H1 (cell line): ENCODE measurements at regions not wholly inside any gene's neighbourhood (a gene's known extent, or its start where the extent isn't known, plus 50 kb on each side); places are given as distances from the start of the nearest gene placed in this dataset.

Experiments
- CTCF ChIA-PET: fragments of 300-600 bp; sonication (Branson Sonifier 250); formaldehyde crosslinking; loops from one replicate; lab custom pipeline; 2021; ENCODE audit not compliant: partially characterized antibody; lab: Charles Lee
- POLR2A ChIA-PET: fragments of 300-600 bp; sonication (Branson Sonifier 250); formaldehyde crosslinking; loops from one replicate; lab custom pipeline; 2021; ENCODE audit warnings: inconsistent platforms; ENCODE audit not compliant: partially characterized antibody; lab: Charles Lee
- DNase-seq, 2 experiments: peaks; one replicate each; pipeline versions ENCODE4 v3.0.0 to v3.0.0-alpha.2; 2010 to 2022; ENCODE audit warnings: low spot score in 2 of 2, low read depth in 1 of 2, mixed read lengths in 1 of 2
- FAIRE-seq: peaks from 2 replicates; lab custom pipeline; 2011; peaks lifted over from hg19 to GRCh38; lab: Jason Lieb, UNC
- H2AFZ ChIP-seq: 2 replicates; pipeline ENCODE4 v1.8.1; 2012; ENCODE audit warnings: low read length, inconsistent platforms
- H2AK5ac ChIP-seq: 2 replicates; pipeline ENCODE4 v1.6.1; 2013; ENCODE audit warnings: low read depth, low read length
- H2BK120ac ChIP-seq: replicated peaks from 2 replicates; pipeline ENCODE3; 2013; ENCODE audit warnings: low read depth, low read length, inconsistent platforms
- H2BK12ac ChIP-seq: 2 replicates; pipeline ENCODE4 v1.6.1; 2013; ENCODE audit warnings: low read depth, low read length
- H2BK15ac ChIP-seq: 2 replicates; pipeline ENCODE4 v1.6.1; 2013; ENCODE audit warnings: low read length
- H2BK20ac ChIP-seq: 2 replicates; pipeline ENCODE4 v1.6.1; 2013; ENCODE audit warnings: low read length
- H2BK5ac ChIP-seq: 2 replicates; pipeline ENCODE4 v1.6.1; 2013; ENCODE audit warnings: low read depth, low read length
- H3K14ac ChIP-seq: 2 replicates; pipeline ENCODE4 v1.6.1; 2013; ENCODE audit warnings: inconsistent platforms; ENCODE audit not compliant: insufficient read length
- H3K18ac ChIP-seq: 2 replicates; pipeline ENCODE4 v1.6.1; 2013; ENCODE audit warnings: low read length; ENCODE audit errors: extremely low read depth
- H3K23ac ChIP-seq: 2 replicates; pipeline ENCODE4 v1.6.1; 2013; ENCODE audit warnings: inconsistent platforms; ENCODE audit not compliant: insufficient read length
- H3K23me2 ChIP-seq: 2 replicates; pipeline ENCODE4 v1.6.1; 2013; ENCODE audit warnings: low read depth, low read length
- H3K27ac ChIP-seq: 2 replicates; pipeline ENCODE4 v1.6.1; 2011; ENCODE audit warnings: low read depth, low read length, inconsistent platforms
- H3K27me3 ChIP-seq, 4 experiments: replicated peaks in 1 of 4; 1 replicate in 1 of 4; 2 replicates in 3 of 4; pipeline versions ENCODE4 v1.6.1 to v1.8.1; 2011 to 2013; ENCODE audit warnings: low read length in 3 of 4, mild to moderate bottlenecking in 3 of 4, inconsistent platforms in 2 of 4, mixed read lengths in 2 of 4, moderate library complexity in 1 of 4; ENCODE audit not compliant: control insufficient read depth in 3 of 4, insufficient read depth in 3 of 4; ENCODE audit errors: extremely low read depth in 1 of 4
- H3K36me3 ChIP-seq, 4 experiments: 2 replicates each; pipeline versions ENCODE4 v1.6.1 to v1.8.1; 2011 to 2013; ENCODE audit warnings: mild to moderate bottlenecking in 4 of 4, low read length in 3 of 4, moderate library complexity in 2 of 4, control low read depth in 1 of 4, inconsistent platforms in 1 of 4; ENCODE audit not compliant: insufficient read depth in 4 of 4, control insufficient read depth in 2 of 4
- H3K4ac ChIP-seq: replicated peaks from 2 replicates; pipeline ENCODE3; 2013; ENCODE audit warnings: low read length, low read depth, mixed read lengths, inconsistent platforms; ENCODE audit not compliant: insufficient read length
- H3K4me1 ChIP-seq, 4 experiments: replicated peaks in 1 of 4; 1 replicate in 1 of 4; 2 replicates in 3 of 4; pipeline versions ENCODE4 v1.6.1 to v1.8.1; 2011 to 2013; ENCODE audit warnings: low read length in 3 of 4, inconsistent platforms in 2 of 4, mixed read lengths in 1 of 4; ENCODE audit not compliant: insufficient read depth in 4 of 4, control insufficient read depth in 3 of 4
- H3K4me2 ChIP-seq, 2 experiments: 2 replicates each; pipeline versions ENCODE4 v1.6.1 to v1.8.1; 2011 to 2013; ENCODE audit warnings: low read depth in 2 of 2, low read length in 2 of 2, control low read depth in 1 of 2, inconsistent platforms in 1 of 2, mild to moderate bottlenecking in 1 of 2; ENCODE audit not compliant: insufficient read depth in 1 of 2
- H3K4me3 ChIP-seq, 4 experiments: fragments of 200-600, 300-600 bp in 1 of 4; sonication (generic), shearing (Covaris generic), sonication (Bioruptor Twin) in 1 of 4; 2 replicates each; pipeline versions ENCODE4 v1.5.1 to v1.8.1; 2011 to 2016; ENCODE audit warnings: low read length in 4 of 4, low read depth in 3 of 4, control low read depth in 2 of 4, inconsistent platforms in 2 of 4, mild to moderate bottlenecking in 2 of 4, mixed read lengths in 1 of 4, moderate library complexity in 1 of 4; ENCODE audit not compliant: insufficient read depth in 2 of 4; ENCODE audit errors: extremely low read depth in 1 of 4
- H3K56ac ChIP-seq: replicated peaks from 2 replicates; pipeline ENCODE3; 2013; ENCODE audit warnings: low read depth, mild to moderate bottlenecking, mixed read lengths, low read length, inconsistent platforms; ENCODE audit not compliant: insufficient read length
- H3K79me1 ChIP-seq: 2 replicates; pipeline ENCODE4 v1.6.1; 2013; ENCODE audit warnings: low read depth, low read length, control low read depth
- H3K79me2 ChIP-seq, 2 experiments: 2 replicates each; pipeline versions ENCODE4 v1.6.1 to v1.8.1; 2012 to 2013; ENCODE audit warnings: low read length in 2 of 2, mild to moderate bottlenecking in 2 of 2, inconsistent platforms in 1 of 2; ENCODE audit not compliant: insufficient read depth in 2 of 2, control insufficient read depth in 1 of 2
- H3K9ac ChIP-seq, 4 experiments: replicated peaks in 1 of 4; 1 replicate in 1 of 4; 2 replicates in 3 of 4; pipeline versions ENCODE4 v1.6.1 to v1.8.1; 2011 to 2013; ENCODE audit warnings: low read depth in 3 of 4, low read length in 3 of 4, control low read depth in 2 of 4, mild to moderate bottlenecking in 2 of 4, moderate library complexity in 2 of 4, inconsistent platforms in 1 of 4; ENCODE audit errors: extremely low read depth in 1 of 4
- H3K9me3 ChIP-seq, 2 experiments: 2 replicates each; pipeline versions ENCODE4 v1.6.1 to v1.8.1; 2012 to 2013; ENCODE audit warnings: mild to moderate bottlenecking in 2 of 2, moderate library complexity in 2 of 2, control low read depth in 1 of 2, inconsistent platforms in 1 of 2, low read depth in 1 of 2, low read length in 1 of 2, mixed read lengths in 1 of 2; ENCODE audit not compliant: insufficient read depth in 2 of 2
- H4K20me1 ChIP-seq, 2 experiments: replicated peaks in 1 of 2; 2 replicates each; pipeline versions ENCODE3 to v1.8.1; 2011 to 2013; ENCODE audit warnings: inconsistent platforms in 2 of 2, low read length in 2 of 2, mild to moderate bottlenecking in 1 of 2; ENCODE audit not compliant: insufficient read depth in 2 of 2, control insufficient read depth in 1 of 2
- H4K5ac ChIP-seq: 2 replicates; pipeline ENCODE4 v1.6.1; 2013; ENCODE audit warnings: low read length, low read depth, mixed read lengths, inconsistent platforms; ENCODE audit not compliant: insufficient read length
- H4K8ac ChIP-seq: 2 replicates; pipeline ENCODE4 v1.8.0; 2013; ENCODE audit warnings: mild to moderate bottlenecking, moderate library complexity, low read length, inconsistent platforms; ENCODE audit not compliant: insufficient read depth; ENCODE audit errors: extremely low read depth
- H4K91ac ChIP-seq: replicated peaks from 2 replicates; pipeline ENCODE3; 2013; ENCODE audit warnings: low read length, mixed read lengths, inconsistent platforms; ENCODE audit not compliant: insufficient read length
- ATF2 ChIP-seq: IDR thresholded peaks from 2 replicates; pipeline ENCODE4 v1.6.1; 2012; ENCODE audit warnings: low read length, inconsistent platforms
- CBX8 ChIP-seq: fragments of 300-800, 300-1000 bp; sonication (generic); IDR thresholded peaks from 2 replicates; pipeline ENCODE4 v1.7.1; 2016; ENCODE audit warnings: low read depth, low read length, borderline replicate concordance
- GTF2F1 ChIP-seq: IDR thresholded peaks from 2 replicates; pipeline ENCODE4 v1.6.1; 2012; ENCODE audit warnings: low read depth, low read length, improper control_type of control experiment, borderline replicate concordance
- HDAC2 ChIP-seq, 2 experiments: fragments of 300-600 bp in 1 of 2; sonication (generic) in 1 of 2; IDR thresholded peaks; 2 replicates each; pipeline ENCODE4 v1.6.1; 2011 to 2012; ENCODE audit warnings: low read depth in 2 of 2, low read length in 2 of 2, mild to moderate bottlenecking in 2 of 2, moderate library complexity in 2 of 2, borderline replicate concordance in 1 of 2, inconsistent platforms in 1 of 2
- KDM5A ChIP-seq: fragments of 200-600 bp; IDR thresholded peaks from 2 replicates; pipeline ENCODE4 v1.7.1; 2012; ENCODE audit warnings: mild to moderate bottlenecking, low read length, inconsistent platforms, mixed read lengths
- PHF8 ChIP-seq: fragments of 200-600 bp; sonication (generic); conservative IDR thresholded peaks from 2 replicates; pipeline ENCODE4 v1.7.1; 2012; ENCODE audit warnings: low read depth, mild to moderate bottlenecking, inconsistent platforms, low read length, moderate library complexity
- RXRA ChIP-seq: IDR thresholded peaks from 2 replicates; pipeline ENCODE4 v1.6.1; 2011; ENCODE audit warnings: low read depth, mild to moderate bottlenecking, low read length, moderate library complexity; ENCODE audit not compliant: insufficient read depth
- SRF ChIP-seq: IDR thresholded peaks from 2 replicates; pipeline ENCODE4 v1.6.1; 2011; ENCODE audit warnings: mild to moderate bottlenecking, low read depth, low read length, moderate library complexity
- WGBS, 2 experiments: shearing (Covaris generic) in 1 of 2; methylation state at CpG; one replicate each; pipeline versions ENCODE4 v1.1.6 to v1.1.7; 2013 to 2015; ENCODE audit warnings: low lambda C conversion rate in 2 of 2, mixed read lengths in 2 of 2, inconsistent platforms in 1 of 2, low coverage in 1 of 2, missing lambda C conversion rate in 1 of 2; ENCODE audit not compliant: insufficient replicate concordance in 2 of 2, insufficient coverage in 1 of 2, insufficient read length in 1 of 2; ENCODE audit errors: extremely low coverage in 1 of 2, missing lambda C conversion rate in 1 of 2; 5-methylcytosine and 5-hydroxymethylcytosine counted together

- DNase-seq (no peak), FAIRE-seq (no peak)
- no peak overlapping the region for H2BK5ac ChIP-seq
- no peak overlapping the region for H2BK120ac ChIP-seq
- no peaks in the 10 kb centered on the region for H3K4me1 ChIP-seq
- no peaks in the 10 kb centered on the region for H3K79me2 ChIP-seq
- H3K27ac ChIP-seq = no peak overlapping the region
- H3K4ac ChIP-seq = no peak overlapping the region
- no peak overlapping the region for H3K56ac ChIP-seq
- H2BK20ac ChIP-seq = no peak overlapping the region
- no peak overlapping the region for H2AFZ ChIP-seq
- H3K23me2 ChIP-seq = no peaks in the 10 kb centered on the region
- H4K5ac ChIP-seq = no peak overlapping the region
- ChIA-PET CTCF (interaction anchor here (0.5 kb wide), 1 partner anchor 24 kb away, joined by 3 read pairs; no protein-coding TSS in a partner anchor), POLR2A (no interaction called here)
- H3K79me1 ChIP-seq = no peaks in the 10 kb centered on the region
- H3K36me3 ChIP-seq = no peaks in the 10 kb centered on the region
- H4K20me1 ChIP-seq = no peaks in the 10 kb centered on the region
- 100% methylated on average over 2 of the region's 2 CpGs; no CpG with 5 or more reads in 1 of the 2 experiments for WGBS, 2 experiments
- H3K4me2 ChIP-seq = no peak overlapping the region
- no peak overlapping the region for H3K18ac ChIP-seq
- no peak overlapping the region for H3K9ac ChIP-seq
- TF ChIP-seq PHF8 (no peak), HDAC2 (IDR thresholded peaks at IDR 0.05; ENCODE audit: borderline replicate concordance in 1 of 2, low read depth in 2 of 2, low read length in 2 of 2) (no peak), ATF2 (no peak), KDM5A (no peak), GTF2F1 (no peak), CBX8 (no peak), RXRA (no peak), SRF (no peak)
- H4K8ac ChIP-seq = no peak overlapping the region
- no peak overlapping the region for H2BK15ac ChIP-seq
- H2BK12ac ChIP-seq = no peak overlapping the region
- no peak overlapping the region for H4K91ac ChIP-seq
- H3K4me3 ChIP-seq = no peak overlapping the region
- H3K27me3 ChIP-seq = no peaks in the 10 kb centered on the region
- no peak overlapping the region for H2AK5ac ChIP-seq
- no peak overlapping the region for H3K14ac ChIP-seq
- H3K23ac ChIP-seq = no peak overlapping the region
- H3K9me3 ChIP-seq = no peaks in the 10 kb centered on the region
These were observed 272.3 kb upstream of the FGF16 start for GRCh38 chrX:77174680-77175519.
